ENCODE measurements at regions not wholly inside any gene's neighbourhood (a gene's known extent, or its start where the extent isn't known, plus 50 kb on each side); places are given as distances from the start of the nearest gene placed in this dataset.

DNA sequence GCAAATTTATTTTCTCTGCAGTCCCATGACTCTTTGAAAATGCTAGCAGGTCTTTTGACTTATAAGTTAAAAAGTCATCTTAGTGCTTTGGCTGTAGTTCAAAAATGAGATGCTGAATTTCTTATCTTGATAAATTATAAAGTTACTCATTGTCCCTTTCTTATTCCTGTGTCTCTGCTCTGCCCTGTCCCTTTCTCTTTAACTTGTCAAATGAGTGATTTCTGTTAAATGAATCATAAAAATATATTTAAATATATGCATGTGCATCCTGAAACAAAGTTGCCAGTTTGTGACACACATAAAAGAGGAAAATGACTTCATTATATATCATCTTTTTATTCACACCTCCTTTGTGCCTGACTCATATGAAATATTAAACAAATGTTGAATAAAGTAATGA is 1097.3 kb upstream of the EPHA6 start:
- no peaks in the 10 kb centered on the region for H3K27me3 ChIP-seq
- no peaks in the 10 kb centered on the region for H3K9me3 ChIP-seq
- DNase-seq: no peak
- H3K27ac ChIP-seq: no peak overlapping the region
- intact Hi-C loops (cut with DNase I; ENCODE audit: low total_unique reads): no loop called here
- no peak overlapping the region for H3K4me3 ChIP-seq
- no peak for TF ChIP-seq POLR2A (IDR thresholded peaks at IDR 0.05)
- TF ChIP-seq, protein P1, sequence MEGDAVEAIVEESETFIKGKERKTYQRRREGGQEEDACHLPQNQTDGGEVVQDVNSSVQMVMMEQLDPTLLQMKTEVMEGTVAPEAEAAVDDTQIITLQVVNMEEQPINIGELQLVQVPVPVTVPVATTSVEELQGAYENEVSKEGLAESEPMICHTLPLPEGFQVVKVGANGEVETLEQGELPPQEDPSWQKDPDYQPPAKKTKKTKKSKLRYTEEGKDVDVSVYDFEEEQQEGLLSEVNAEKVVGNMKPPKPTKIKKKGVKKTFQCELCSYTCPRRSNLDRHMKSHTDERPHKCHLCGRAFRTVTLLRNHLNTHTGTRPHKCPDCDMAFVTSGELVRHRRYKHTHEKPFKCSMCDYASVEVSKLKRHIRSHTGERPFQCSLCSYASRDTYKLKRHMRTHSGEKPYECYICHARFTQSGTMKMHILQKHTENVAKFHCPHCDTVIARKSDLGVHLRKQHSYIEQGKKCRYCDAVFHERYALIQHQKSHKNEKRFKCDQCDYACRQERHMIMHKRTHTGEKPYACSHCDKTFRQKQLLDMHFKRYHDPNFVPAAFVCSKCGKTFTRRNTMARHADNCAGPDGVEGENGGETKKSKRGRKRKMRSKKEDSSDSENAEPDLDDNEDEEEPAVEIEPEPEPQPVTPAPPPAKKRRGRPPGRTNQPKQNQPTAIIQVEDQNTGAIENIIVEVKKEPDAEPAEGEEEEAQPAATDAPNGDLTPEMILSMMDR (IDR thresholded peaks at IDR 0.05): no peak
- no peaks in the 10 kb centered on the region for H3K36me3 ChIP-seq
- no peaks in the 10 kb centered on the region for H3K4me1 ChIP-seq

DNA sequence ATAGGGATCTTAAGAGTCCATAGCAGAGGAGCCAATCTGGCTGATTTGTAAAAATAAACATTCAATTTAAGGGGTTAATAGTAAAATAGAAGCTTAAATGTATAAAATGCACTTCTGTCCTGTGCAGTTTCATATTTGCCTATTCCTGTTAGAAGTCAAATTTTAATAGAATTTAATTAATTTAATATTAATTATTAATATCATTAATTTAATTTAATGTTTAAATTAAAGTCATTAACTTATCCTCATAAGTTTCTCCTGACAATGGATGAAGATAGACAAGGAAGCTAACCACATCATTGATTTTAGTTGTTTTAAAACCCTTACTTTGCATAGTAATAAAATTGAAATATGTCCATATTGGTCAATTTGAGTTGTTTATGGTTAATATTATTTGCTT is 1096.2 kb upstream of the EPHA6 start:
- no peaks in the 10 kb centered on the region for H3K4me1 ChIP-seq
- H3K9me3 ChIP-seq: no peaks in the 10 kb centered on the region
- intact Hi-C loops (cut with DNase I; ENCODE audit: low total_unique reads): no loop called here
- DNase-seq: no peak
- no peaks in the 10 kb centered on the region for H3K36me3 ChIP-seq
- H3K27ac ChIP-seq: no peak overlapping the region
- H3K27me3 ChIP-seq: no peaks in the 10 kb centered on the region
- H3K4me3 ChIP-seq: no peak overlapping the region
- no peak for TF ChIP-seq POLR2A (IDR thresholded peaks at IDR 0.05)
- TF ChIP-seq, protein P1 (IDR thresholded peaks at IDR 0.05): no peak

DNA sequence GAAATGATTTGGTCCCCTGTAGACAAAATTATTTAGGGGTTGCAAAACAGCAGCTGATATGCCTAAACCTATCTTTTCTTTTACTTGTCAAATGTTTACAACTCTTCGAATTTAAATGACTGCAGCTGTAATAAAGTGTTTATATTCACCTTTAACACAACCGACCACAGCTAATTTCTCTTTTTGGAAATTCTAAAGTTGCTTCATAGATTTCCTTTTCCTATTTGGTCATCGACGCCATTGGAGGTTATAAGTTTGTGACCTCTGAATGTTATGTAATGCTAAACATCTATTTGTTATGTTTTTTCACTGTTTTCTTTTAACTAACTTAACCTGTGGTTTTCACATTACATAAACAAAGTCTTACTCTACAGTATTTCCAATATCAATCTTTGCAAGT is 1094.9 kb upstream of the EPHA6 start:
- Histone ChIP-seq H3K27me3 (no peaks in the 10 kb centered on the region), H3K4me1 (no peaks in the 10 kb centered on the region), H3K27ac (no peak overlapping the region), H3K9me3 (no peaks in the 10 kb centered on the region), H3K4me3 (no peak overlapping the region), H3K36me3 (no peaks in the 10 kb centered on the region)
- no peak for DNase-seq
- intact Hi-C loops (cut with DNase I; ENCODE audit: low total_unique reads): no loop called here
- TF ChIP-seq, protein P1 (IDR thresholded peaks at IDR 0.05): no peak
- TF ChIP-seq POLR2A (IDR thresholded peaks at IDR 0.05): no peak

DNA sequence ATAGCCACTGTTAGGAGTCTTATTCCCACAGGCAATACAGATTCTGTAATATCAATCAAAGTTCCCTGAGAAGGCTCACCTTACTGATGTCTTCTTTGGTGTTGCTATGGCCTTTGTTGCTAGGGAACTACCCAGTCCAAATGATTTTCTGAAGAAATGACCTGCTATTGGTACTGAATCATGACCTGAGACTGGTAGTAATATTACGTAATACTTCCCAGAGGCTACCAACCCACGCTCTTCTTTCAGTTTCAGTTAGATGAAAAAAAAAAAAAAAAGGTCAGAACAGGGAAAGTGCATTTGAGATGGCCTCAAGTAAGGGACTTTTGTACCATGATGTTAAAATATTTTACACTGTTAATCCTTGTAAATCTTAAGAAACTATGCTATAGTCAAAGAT is 1092.5 kb upstream of the EPHA6 start:
- TF ChIP-seq, protein P1 (IDR thresholded peaks at IDR 0.05): no peak
- Histone ChIP-seq H3K27ac (no peak overlapping the region), H3K27me3 (no peaks in the 10 kb centered on the region), H3K9me3 (no peaks in the 10 kb centered on the region), H3K4me3 (no peak overlapping the region), H3K4me1 (no peaks in the 10 kb centered on the region), H3K36me3 (no peaks in the 10 kb centered on the region)
- intact Hi-C loops (cut with DNase I; ENCODE audit: low total_unique reads): no loop called here
- DNase-seq: no peak

DNA sequence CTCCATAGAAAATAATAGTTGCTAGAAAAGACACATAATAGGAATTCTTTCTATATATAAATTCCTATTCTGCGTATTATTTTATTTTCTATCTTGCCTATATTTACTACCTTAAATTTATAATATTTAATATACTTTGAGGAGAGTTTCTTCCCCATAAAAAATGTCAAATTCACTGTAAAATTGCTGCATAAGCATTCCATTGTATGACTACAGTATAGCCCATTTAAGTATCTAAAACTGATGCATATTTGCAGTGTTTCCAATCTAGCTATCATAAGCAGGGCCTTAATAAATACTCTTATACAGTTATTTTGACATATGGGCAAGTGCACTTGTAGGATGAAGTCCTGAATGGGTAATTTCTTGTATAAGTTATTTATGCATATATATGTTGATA is 1088.6 kb upstream of the EPHA6 start:
- DNase-seq: no peak
- Histone ChIP-seq H3K9me3 (no peaks in the 10 kb centered on the region), H3K27ac (no peak overlapping the region), H3K4me3 (no peak overlapping the region), H3K36me3 (no peaks in the 10 kb centered on the region), H3K27me3 (no peaks in the 10 kb centered on the region), H3K4me1 (no peaks in the 10 kb centered on the region)
- intact Hi-C loops (cut with DNase I; ENCODE audit: low total_unique reads): no loop called here
- TF ChIP-seq, protein P1 (IDR thresholded peaks at IDR 0.05): no peak
- no peak for TF ChIP-seq POLR2A (IDR thresholded peaks at IDR 0.05)
